ENCODE measurements at regions not wholly inside any gene's neighbourhood (a gene's known extent, or its start where the extent isn't known, plus 50 kb on each side); places are given as distances from the start of the nearest gene placed in this dataset.

GRCh38 chr6:122143813-122144601 lies 255.4 kb upstream of the HSF2 start (continued):
- no peak for TF ChIP-seq TFCP2L1 (CRISPR knock-in tag; IDR thresholded peaks at IDR 0.05)
- TF ChIP-seq ATOH8 (CRISPR knock-in tag; IDR thresholded peaks at IDR 0.05; ENCODE audit: low read depth), result no peak

DNA sequence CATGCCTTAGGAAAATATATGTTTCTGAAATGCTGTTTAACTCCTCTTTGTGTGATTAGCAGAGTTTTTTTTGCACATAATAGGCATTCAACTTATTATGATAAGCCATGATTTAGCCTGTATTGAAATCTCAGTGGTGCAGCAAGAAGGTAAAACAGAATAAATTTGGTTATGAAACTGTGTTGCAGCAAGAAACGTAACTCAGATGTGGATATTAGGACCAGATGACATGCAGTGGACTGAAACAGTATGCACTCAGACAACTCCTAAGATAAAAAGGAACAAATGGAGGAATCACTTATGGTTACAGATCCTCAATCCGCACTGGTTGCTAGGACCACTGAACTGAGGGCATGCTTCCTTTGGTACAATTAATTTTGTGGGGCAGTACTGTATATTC lies 254.2 kb upstream of the HSF2 start:
- H3K4me3 ChIP-seq, result no peak overlapping the region
- no peaks in the 10 kb centered on the region for H3K4me1 ChIP-seq
- ATAC-seq, result no peak
- ChIA-PET POLR2A (no interaction called here), CTCF (interaction anchor here (1.6 kb wide), 1 partner anchor 20 kb away, joined by 3 read pairs; no protein-coding TSS in a partner anchor)
- H3K9me3 ChIP-seq, result no peaks in the 10 kb centered on the region
- no peak for FAIRE-seq
- 45% methylated on average over 2 of the region's 2 CpGs for WGBS (ENCODE audit: missing lambda C conversion rate)
- no peak overlapping the region for H3K4me2 ChIP-seq
- no peak overlapping the region for H3K27ac ChIP-seq
- no peak for DNase-seq (ENCODE audit: low read depth in 1 of 2, low spot score in 1 of 2)
- TF ChIP-seq HOXA7 (CRISPR knock-in tag; IDR thresholded peaks at IDR 0.05) (no peak), POLR2A (IDR thresholded peaks at IDR 0.05; ENCODE audit: low read length) (no peak), JUNB (IDR thresholded peaks at IDR 0.05) (no peak), RCOR1 (IDR thresholded peaks at IDR 0.05; ENCODE audit: low read depth, low read length) (no peak), GATA3 (IDR thresholded peaks at IDR 0.05; ENCODE audit: borderline replicate concordance) (no peak), HDAC2 (IDR thresholded peaks at IDR 0.05) (no peak), JUN (IDR thresholded peaks at IDR 0.05) (no peak), NPAS2 (CRISPR knock-in tag; IDR thresholded peaks at IDR 0.05; ENCODE audit: borderline replicate concordance) (no peak), KDM5A (IDR thresholded peaks at IDR 0.05) (no peak), POLR2AphosphoS2 (conservative IDR thresholded peaks at IDR 0.05; ENCODE audit: low read length) (no peak), TP53 (CRISPR knock-in tag; IDR thresholded peaks at IDR 0.05) (no peak), EP300 (IDR thresholded peaks at IDR 0.05) (no peak), PBX3 (IDR thresholded peaks at IDR 0.05) (no peak)
- TF ChIP-seq, protein P1, sequence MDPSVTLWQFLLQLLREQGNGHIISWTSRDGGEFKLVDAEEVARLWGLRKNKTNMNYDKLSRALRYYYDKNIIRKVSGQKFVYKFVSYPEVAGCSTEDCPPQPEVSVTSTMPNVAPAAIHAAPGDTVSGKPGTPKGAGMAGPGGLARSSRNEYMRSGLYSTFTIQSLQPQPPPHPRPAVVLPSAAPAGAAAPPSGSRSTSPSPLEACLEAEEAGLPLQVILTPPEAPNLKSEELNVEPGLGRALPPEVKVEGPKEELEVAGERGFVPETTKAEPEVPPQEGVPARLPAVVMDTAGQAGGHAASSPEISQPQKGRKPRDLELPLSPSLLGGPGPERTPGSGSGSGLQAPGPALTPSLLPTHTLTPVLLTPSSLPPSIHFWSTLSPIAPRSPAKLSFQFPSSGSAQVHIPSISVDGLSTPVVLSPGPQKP (IDR thresholded peaks at IDR 0.05; ENCODE audit: low read depth, low read length), result no peak

DNA sequence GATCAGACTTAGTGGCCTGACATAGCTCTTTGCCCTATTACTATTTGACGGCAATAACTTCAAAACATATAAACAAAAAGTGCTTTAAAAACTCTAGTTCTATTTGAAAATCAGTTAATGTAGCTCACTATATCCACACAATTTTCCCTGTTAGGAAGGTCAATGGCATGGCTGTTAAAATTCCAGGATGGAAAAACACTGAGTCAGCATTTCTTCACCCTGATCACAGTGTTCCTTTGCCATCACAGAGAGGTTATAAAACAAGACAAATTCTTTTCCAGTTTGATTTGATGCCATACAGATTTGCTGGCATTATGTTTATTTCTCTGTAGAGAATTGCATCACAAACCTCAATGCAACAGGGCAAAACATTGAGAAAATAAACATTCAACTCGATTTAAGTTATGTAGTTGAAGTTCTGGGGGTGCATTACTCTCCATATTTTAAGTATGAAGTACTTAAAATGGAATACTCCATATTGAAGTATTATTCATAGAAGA lies 253.7 kb upstream of the HSF2 start:
- Histone ChIP-seq H3K4me1 (no peaks in the 10 kb centered on the region), H3K4me2 (no peak overlapping the region), H3K9me3 (no peaks in the 10 kb centered on the region), H3K4me3 (no peak overlapping the region), H3K27ac (no peak overlapping the region)
- ATAC-seq (no peak), FAIRE-seq (no peak), DNase-seq (ENCODE audit: low read depth in 1 of 2, low spot score in 1 of 2) (no peak)
- TF ChIP-seq EHF (CRISPR knock-in tag; IDR thresholded peaks at IDR 0.05) (no peak), MAFK (IDR thresholded peaks at IDR 0.05; ENCODE audit: partially characterized antibody) (peak; percentile 96)
- ChIA-PET POLR2A (no interaction called here), CTCF (interaction anchor here (1.6 kb wide), 1 partner anchor 21 kb away, joined by 3 read pairs; no protein-coding TSS in a partner anchor)
- 45% methylated on average over 2 of the region's 2 CpGs for WGBS (ENCODE audit: missing lambda C conversion rate)

- Histone ChIP-seq H3K27ac (no peak overlapping the region), H3K4me1 (no peaks in the 10 kb centered on the region), H3K4me3 (no peak overlapping the region), H3K9me3 (no peaks in the 10 kb centered on the region), H3K4me2 (no peak overlapping the region)
- no peak for ATAC-seq
- no peak for FAIRE-seq
- CTCF ChIA-PET, result interaction anchor here (0.7 kb wide), 1 partner anchor 1549 kb away, joined by 4 read pairs; no protein-coding TSS in a partner anchor
- no peak for TF ChIP-seq HEYL (CRISPR knock-in tag; IDR thresholded peaks at IDR 0.05)
- no peak for TF ChIP-seq POLR2A (IDR thresholded peaks at IDR 0.05; ENCODE audit: low read length)
- no peak for TF ChIP-seq MAFK (IDR thresholded peaks at IDR 0.05; ENCODE audit: partially characterized antibody)
- TF ChIP-seq, protein P2, sequence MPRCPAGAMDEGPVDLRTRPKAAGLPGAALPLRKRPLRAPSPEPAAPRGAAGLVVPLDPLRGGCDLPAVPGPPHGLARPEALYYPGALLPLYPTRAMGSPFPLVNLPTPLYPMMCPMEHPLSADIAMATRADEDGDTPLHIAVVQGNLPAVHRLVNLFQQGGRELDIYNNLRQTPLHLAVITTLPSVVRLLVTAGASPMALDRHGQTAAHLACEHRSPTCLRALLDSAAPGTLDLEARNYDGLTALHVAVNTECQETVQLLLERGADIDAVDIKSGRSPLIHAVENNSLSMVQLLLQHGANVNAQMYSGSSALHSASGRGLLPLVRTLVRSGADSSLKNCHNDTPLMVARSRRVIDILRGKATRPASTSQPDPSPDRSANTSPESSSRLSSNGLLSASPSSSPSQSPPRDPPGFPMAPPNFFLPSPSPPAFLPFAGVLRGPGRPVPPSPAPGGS (IDR thresholded peaks at IDR 0.05), result no peak
- TF ChIP-seq SREBF2 (IDR thresholded peaks at IDR 0.05), result no peak
- TF ChIP-seq RAD21 (conservative IDR thresholded peaks at IDR 0.05 in 1 of 2, IDR thresholded peaks at IDR 0.05 in 1 of 2), result no peak
- TF ChIP-seq RNF2 (IDR thresholded peaks at IDR 0.05; ENCODE audit: borderline replicate concordance, low read depth), result no peak
- TF ChIP-seq KDM1A (IDR thresholded peaks at IDR 0.05; ENCODE audit: low read depth), result no peak
- TF ChIP-seq PBX3 (IDR thresholded peaks at IDR 0.05), result no peak
- TF ChIP-seq POLR2AphosphoS2 (conservative IDR thresholded peaks at IDR 0.05; ENCODE audit: low read length), result no peak
- POLR2A ChIA-PET, result no interaction called here
- 65% methylated on average over 3 of the region's 3 CpGs for WGBS (ENCODE audit: missing lambda C conversion rate)
- DNase-seq (ENCODE audit: low read depth in 1 of 2, low spot score in 1 of 2), result no peak
Observed at GRCh38 chr6:122147291-122147690, 252.2 kb upstream of the HSF2 start.

Measured in A549 (cell line).